DND-41 (cell line): ENCODE measurements at regions not wholly inside any gene's neighbourhood (a gene's known extent, or its start where the extent isn't known, plus 50 kb on each side); places are given as distances from the start of the nearest gene placed in this dataset.

Source experiments
- ATAC-seq: fragments of 200-7000 bp; cut with Tn5 transposase; 3 replicates; pipeline ENCODE4 v1.9.1; 2021; ENCODE audit warnings: low read depth; ENCODE audit not compliant: insufficient read depth
- DNase-seq: peaks from one replicate; pipeline ENCODE4 v3.0.0-alpha.2; 2020
- H2AFZ ChIP-seq: 2 replicates; pipeline ENCODE4 v1.6.0; 2012; ENCODE audit warnings: low read depth, low read length
- H3K27ac ChIP-seq: 2 replicates; pipeline ENCODE4 v1.5.1; 2012; ENCODE audit warnings: low read length, inconsistent platforms
- H3K27me3 ChIP-seq: fragments of 200-600 bp; sonication (generic); 2 replicates; pipeline ENCODE4 v1.6.0; 2012; ENCODE audit warnings: low read length, mild to moderate bottlenecking, inconsistent platforms; ENCODE audit not compliant: insufficient read depth, poor library complexity
- H3K36me3 ChIP-seq: 2 replicates; pipeline ENCODE4 v1.5.1; 2012; ENCODE audit warnings: low read length, inconsistent platforms; ENCODE audit not compliant: insufficient read depth
- H3K4me1 ChIP-seq: 2 replicates; pipeline ENCODE4 v1.5.1; 2012; ENCODE audit warnings: mild to moderate bottlenecking, low read length; ENCODE audit not compliant: insufficient read depth
- H3K4me2 ChIP-seq: 2 replicates; pipeline ENCODE4 v1.6.0; 2012; ENCODE audit warnings: mild to moderate bottlenecking, moderate library complexity, low read length, inconsistent platforms; ENCODE audit not compliant: insufficient read depth
- H3K4me3 ChIP-seq, 2 experiments: fragments of 200-600 bp in 1 of 2; shearing (Covaris generic) in 1 of 2; 2 replicates each; pipeline ENCODE4 v1.5.1; 2012 to 2016; ENCODE audit warnings: inconsistent platforms in 2 of 2, low read length in 2 of 2, mild to moderate bottlenecking in 2 of 2, low read depth in 1 of 2, moderate library complexity in 1 of 2
- H3K79me2 ChIP-seq: 2 replicates; pipeline ENCODE4 v1.6.0; 2012; ENCODE audit warnings: low read length, inconsistent platforms; ENCODE audit not compliant: insufficient read depth
- H3K9ac ChIP-seq: 2 replicates; pipeline ENCODE4 v1.6.0; 2012; ENCODE audit warnings: low read depth, mild to moderate bottlenecking, inconsistent platforms, low read length, moderate library complexity
- H3K9me3 ChIP-seq: 2 replicates; pipeline ENCODE4 v1.5.1; 2012; ENCODE audit warnings: low read length, moderate library complexity, mild to moderate bottlenecking, inconsistent platforms; ENCODE audit not compliant: insufficient read depth, severe bottlenecking
- H4K20me1 ChIP-seq: 2 replicates; pipeline ENCODE4 v1.6.0; 2012; ENCODE audit warnings: low read length; ENCODE audit not compliant: insufficient read depth
- CTCF ChIP-seq: IDR thresholded peaks from 2 replicates; pipeline ENCODE4 v1.5.1; 2012; ENCODE audit warnings: borderline replicate concordance, low read length, moderate library complexity, mild to moderate bottlenecking; ENCODE audit not compliant: poor library complexity, severe bottlenecking; ENCODE audit errors: extremely low read depth
- EZH2 ChIP-seq: IDR thresholded peaks from 3 replicates; pipeline ENCODE4 v1.6.1; 2012; ENCODE audit warnings: borderline replicate concordance, low read depth, mild to moderate bottlenecking, moderate library complexity, low read length, inconsistent platforms; ENCODE audit not compliant: severe bottlenecking

GRCh38 chr20:39097889-39098288 is 135.7 kb downstream of the DHX35 start:
- H3K27ac ChIP-seq, result peak overlapping the region; percentile 35
- H3K9ac ChIP-seq, result no peak overlapping the region
- no peak overlapping the region for H3K4me2 ChIP-seq
- H3K4me1 ChIP-seq, result peaks cover 23% of the 10 kb centered on the region
- H3K9me3 ChIP-seq, result no peaks in the 10 kb centered on the region
- no peaks in the 10 kb centered on the region for H3K79me2 ChIP-seq
- TF ChIP-seq EZH2 (no peak), CTCF (no peak)
- DNase-seq (peak; percentile 46), ATAC-seq (peak; percentile 86)
- no peak overlapping the region for H3K4me3 ChIP-seq
- no peak overlapping the region for H2AFZ ChIP-seq
- H3K27me3 ChIP-seq, result no peaks in the 10 kb centered on the region
- H3K36me3 ChIP-seq, result no peaks in the 10 kb centered on the region
- H4K20me1 ChIP-seq, result no peaks in the 10 kb centered on the region

GRCh38 chr20:39095870-39096269 is 133.7 kb downstream of the DHX35 start:
- no peaks in the 10 kb centered on the region for H3K9me3 ChIP-seq
- no peaks in the 10 kb centered on the region for H3K36me3 ChIP-seq
- H3K4me2 ChIP-seq, result no peak overlapping the region
- H3K9ac ChIP-seq, result no peak overlapping the region
- ATAC-seq (no peak), DNase-seq (no peak)
- TF ChIP-seq EZH2 (no peak), CTCF (no peak)
- peaks cover 23% of the 10 kb centered on the region for H3K4me1 ChIP-seq
- no peaks in the 10 kb centered on the region for H4K20me1 ChIP-seq
- no peak overlapping the region for H3K27ac ChIP-seq
- H3K27me3 ChIP-seq, result no peaks in the 10 kb centered on the region
- no peak overlapping the region for H3K4me3 ChIP-seq
- H2AFZ ChIP-seq, result no peak overlapping the region
- no peaks in the 10 kb centered on the region for H3K79me2 ChIP-seq

- Histone ChIP-seq H3K36me3 (no peaks in the 10 kb centered on the region), H3K9ac (no peak overlapping the region), H3K27ac (no peak overlapping the region), H3K4me3 (no peak overlapping the region), H3K9me3 (no peaks in the 10 kb centered on the region), H3K27me3 (no peaks in the 10 kb centered on the region), H2AFZ (no peak overlapping the region), H4K20me1 (no peaks in the 10 kb centered on the region), H3K4me2 (no peak overlapping the region), H3K4me1 (peaks cover 23% of the 10 kb centered on the region), H3K79me2 (no peaks in the 10 kb centered on the region)
- DNase-seq (no peak), ATAC-seq (no peak)
- no peak for TF ChIP-seq CTCF
- no peak for TF ChIP-seq EZH2
These were observed 132.2 kb downstream of the DHX35 start for GRCh38 chr20:39094391-39094790.

- no peak for ATAC-seq
- no peak overlapping the region for H3K4me2 ChIP-seq
- no peak overlapping the region for H2AFZ ChIP-seq
- no peaks in the 10 kb centered on the region for H3K27me3 ChIP-seq
- H3K36me3 ChIP-seq, result no peaks in the 10 kb centered on the region
- H3K9me3 ChIP-seq, result no peaks in the 10 kb centered on the region
- H3K27ac ChIP-seq, result no peak overlapping the region
- H3K9ac ChIP-seq, result no peak overlapping the region
- H3K4me3 ChIP-seq, result no peak overlapping the region
- peaks cover 13% of the 10 kb centered on the region for H3K4me1 ChIP-seq
- H3K79me2 ChIP-seq, result no peaks in the 10 kb centered on the region
- no peak for DNase-seq
- no peak for TF ChIP-seq CTCF
- no peak for TF ChIP-seq EZH2
- no peaks in the 10 kb centered on the region for H4K20me1 ChIP-seq
These were observed 130.7 kb downstream of the DHX35 start for GRCh38 chr20:39092733-39093410.
